ENCODE measurements at regions not wholly inside any gene's neighbourhood (a gene's known extent, or its start where the extent isn't known, plus 50 kb on each side); places are given as distances from the start of the nearest gene placed in this dataset.
"Not testable (repeated sequence)": the region's sequence is repeated elsewhere in the genome, so short reads cannot be mapped to it uniquely, and the experiment has no call there.

DNA sequence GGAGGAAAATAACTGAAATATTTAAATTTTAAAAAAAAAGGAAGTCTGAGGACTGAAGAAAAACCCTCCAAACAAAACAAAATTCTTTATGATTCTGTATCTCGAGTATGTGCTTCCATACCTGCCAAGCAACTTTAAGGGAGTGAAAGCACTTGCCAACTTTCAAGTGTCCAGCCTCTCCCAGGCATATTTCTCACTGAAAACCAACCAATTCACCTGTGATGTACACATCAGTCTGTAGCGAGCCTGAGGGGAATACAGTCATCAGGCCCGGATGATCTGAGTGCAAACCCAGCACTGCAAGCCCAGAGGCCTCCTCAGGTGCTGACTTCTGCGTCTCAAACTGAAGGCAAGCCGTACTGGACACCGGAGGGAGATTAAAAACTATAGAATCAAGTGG is 164.8 kb upstream of the NT5E start:
- no peak for DNase-seq (ENCODE audit: low read depth in 2 of 2)

DNA sequence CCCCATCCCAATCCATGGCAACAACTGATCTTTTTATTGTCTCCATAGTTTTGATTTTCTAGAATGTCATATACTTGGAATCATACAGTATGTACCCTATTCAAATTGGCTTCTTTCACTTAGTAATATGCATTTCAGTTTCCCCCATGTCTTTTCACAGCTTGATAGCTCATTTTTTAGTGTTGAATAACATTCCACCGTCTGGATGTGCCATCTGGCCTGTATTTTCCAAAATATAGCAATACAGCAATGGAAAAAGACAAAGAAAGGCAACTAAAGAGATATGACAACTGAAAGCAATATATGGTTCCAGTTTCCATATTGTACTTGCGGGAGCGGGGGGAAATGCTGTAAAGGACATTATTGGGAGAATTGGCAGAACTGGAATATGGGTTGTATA is 166.4 kb upstream of the NT5E start:
- DNase-seq (ENCODE audit: low read depth in 2 of 2), result no peak

DNA sequence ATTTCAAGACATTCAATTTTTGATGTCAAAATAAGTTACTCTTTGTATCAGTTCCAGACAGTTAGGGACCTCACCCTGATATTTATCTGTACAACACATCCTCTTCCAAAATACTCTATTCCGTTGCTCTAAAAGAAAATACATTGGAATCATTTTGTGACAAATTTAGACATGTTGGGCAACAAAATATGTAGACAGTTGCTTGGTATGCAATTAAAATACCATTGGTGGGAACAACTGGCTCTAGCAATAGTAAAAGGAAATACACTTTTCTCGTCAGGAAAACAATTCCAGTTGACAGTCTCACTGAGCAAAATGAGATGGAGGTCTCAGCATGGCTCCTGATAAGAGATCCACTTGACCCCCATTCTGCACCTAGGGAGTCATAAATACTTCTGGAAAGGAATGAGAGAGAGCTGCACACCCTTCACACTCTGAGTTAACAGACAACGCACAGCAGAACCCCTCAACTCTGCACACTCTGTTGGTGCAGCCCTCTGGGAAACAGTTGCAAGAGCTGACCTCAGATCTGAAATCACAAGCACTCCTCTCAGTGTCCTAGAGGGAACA is 171.3 kb upstream of the NT5E start:
- DNase-seq (ENCODE audit: low read depth in 2 of 2), result no peak

DNA sequence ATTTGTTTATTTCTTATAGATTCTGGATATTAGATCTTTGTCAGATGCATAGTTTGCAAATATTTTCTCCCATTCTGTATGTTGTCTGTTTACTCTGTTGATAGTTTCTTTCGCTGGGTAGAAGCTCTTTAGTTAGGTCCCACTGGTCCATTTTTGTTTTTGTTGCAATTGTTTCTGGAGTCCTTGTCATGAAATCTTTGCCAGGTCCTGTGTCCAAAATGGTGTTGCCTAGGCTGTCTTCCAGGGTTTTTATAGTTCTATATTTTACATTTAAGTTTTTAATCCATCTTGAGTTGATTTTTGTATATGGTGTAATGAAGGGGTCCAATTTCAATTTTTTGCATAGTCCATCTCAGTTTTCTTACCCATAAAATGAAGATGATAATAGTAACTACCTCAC is 173.9 kb upstream of the NT5E start:
- DNase-seq (ENCODE audit: low read depth in 2 of 2), result not testable (repeated sequence)

DNA sequence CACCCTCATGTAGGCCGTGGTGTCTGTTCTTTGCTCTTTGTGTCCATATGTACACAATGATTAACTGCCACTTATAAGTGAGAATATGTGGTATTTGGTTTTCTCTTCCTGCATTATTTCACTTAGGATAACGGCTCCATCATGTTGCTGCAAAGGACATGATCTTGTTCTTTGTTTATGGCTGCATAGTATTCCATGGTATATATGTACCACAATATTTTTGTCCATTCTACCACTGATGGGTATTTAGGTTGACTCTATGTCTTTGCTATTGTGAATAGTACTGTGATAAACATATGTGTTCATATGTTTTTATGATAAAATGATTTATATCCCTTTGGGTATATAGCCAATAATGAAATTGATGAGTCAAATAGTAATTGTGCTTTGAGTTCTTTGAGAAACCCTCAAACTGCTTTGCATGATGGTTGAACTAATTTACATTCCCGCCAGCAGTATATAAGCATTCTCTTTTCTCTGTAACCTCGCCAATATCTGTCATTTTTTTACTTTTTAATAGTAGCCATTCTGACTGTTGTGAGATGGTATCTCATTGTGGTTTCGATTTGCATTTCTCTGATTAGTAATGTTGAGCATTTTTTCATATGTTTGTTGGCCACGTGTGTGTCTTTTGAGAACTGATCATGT is 174.4 kb upstream of the NT5E start:
- no peak for DNase-seq (ENCODE audit: low read depth in 2 of 2)

GRCh38 chr6:85273870-85274269 is 176.0 kb upstream of the NT5E start:
- no peak for DNase-seq (ENCODE audit: low read depth in 2 of 2)

DNA sequence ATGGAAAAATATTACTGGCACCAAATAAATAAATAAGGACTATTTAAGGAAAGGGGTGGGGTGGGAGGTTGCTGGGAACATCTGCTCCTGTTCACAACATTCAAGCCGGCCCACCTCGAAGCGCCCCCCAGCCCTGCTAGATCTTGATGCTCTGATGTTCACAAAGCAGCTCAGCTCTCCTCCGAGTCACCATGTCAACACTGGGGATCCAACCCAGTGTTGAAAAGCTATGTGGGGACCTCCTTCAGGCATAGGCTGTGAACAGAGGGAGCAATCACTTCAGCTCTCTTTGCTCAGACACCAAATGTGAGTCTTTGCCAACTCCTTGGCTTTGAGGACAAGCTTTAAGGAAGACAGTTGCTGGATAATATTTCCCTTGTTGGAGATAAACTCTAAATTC is 176.8 kb upstream of the NT5E start:
- DNase-seq (ENCODE audit: low read depth in 2 of 2), result no peak

- DNase-seq (ENCODE audit: low read depth in 2 of 2), result no peak
Observed at GRCh38 chr6:85272592-85272991, 177.3 kb upstream of the NT5E start.

DNA sequence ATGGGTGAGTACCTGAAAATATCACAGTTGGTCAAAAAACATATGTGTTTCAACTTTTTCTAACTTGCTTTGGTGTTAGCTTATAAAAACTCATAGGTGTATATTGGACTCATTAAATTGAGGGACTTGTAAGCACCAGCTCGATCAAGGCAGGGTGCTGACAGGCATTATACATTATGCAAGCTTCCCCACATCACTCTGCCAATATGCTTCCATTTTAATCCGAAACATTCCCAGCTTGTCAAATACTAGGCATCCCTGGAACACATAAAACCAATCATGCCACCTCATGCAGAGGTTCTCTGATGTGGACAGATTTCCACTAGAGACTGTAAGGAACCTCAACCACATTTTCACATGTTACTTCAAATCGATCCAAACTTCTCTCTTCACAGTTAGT is 187.3 kb upstream of the NT5E start:
- no peak for DNase-seq (ENCODE audit: low read depth in 2 of 2)

DNA sequence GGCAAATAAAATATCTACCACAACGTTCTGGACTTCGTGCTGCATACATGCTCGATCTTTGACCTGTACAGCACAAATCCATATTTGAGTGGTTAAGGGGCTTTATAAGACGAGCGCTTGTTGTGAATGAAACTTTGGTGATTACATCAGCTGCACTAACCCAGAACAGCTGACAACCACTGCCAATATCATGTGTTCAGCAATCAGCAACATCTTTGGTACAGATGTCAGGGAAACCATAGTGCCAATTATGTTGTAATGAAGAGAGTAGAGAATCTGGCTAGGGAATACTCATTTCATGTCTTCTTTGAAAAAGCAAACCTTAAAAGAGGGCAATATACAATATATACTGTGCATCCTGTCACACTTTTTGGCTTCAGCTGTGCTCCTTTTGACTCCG is 188.6 kb upstream of the NT5E start:
- no peak for DNase-seq (ENCODE audit: low read depth in 2 of 2)

- DNase-seq (ENCODE audit: low read depth in 2 of 2), result no peak
Observed at GRCh38 chr6:85255661-85256060, 194.2 kb upstream of the NT5E start.

DNA sequence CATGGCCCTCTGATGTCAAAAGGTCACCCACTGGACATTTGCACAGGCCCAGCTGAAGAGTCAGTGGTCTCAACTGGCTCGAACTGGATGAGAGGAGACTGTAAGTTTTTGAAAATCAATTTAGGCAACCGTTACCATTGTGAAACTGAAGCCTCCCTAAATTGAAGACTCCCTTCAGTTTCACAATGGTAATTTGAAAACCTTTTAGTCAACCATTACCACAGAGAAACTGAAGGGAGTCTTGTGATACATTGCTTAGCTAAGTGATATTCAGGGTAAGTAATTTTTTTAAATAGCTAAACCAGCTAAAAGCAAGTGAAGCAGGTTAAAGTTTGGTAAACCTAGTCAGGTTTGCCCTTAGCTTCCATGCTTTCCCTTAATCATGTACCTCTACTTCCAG is 197.3 kb upstream of the NT5E start:
- DNase-seq (ENCODE audit: low read depth in 2 of 2), result no peak

DNA sequence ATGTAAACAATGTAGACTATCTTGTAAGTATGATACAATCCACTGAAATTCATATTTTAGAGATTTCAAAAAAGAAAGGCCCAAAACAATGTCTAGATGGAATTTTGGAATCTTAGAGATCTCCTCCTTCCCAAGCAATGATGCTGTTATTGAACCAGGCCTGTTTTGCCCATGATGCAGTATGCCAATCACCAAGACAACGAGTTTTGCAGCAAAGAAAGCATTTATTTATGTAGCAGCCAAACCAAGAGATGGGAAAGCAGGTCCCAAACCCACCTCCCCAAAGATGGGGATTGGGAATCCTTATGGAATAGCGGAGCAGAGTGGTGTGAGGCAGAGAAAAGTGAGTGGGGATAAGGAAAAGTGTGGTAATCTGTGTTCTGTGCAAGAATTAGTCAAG is 197.8 kb upstream of the NT5E start:
- DNase-seq (ENCODE audit: low read depth in 2 of 2), result no peak

DNA sequence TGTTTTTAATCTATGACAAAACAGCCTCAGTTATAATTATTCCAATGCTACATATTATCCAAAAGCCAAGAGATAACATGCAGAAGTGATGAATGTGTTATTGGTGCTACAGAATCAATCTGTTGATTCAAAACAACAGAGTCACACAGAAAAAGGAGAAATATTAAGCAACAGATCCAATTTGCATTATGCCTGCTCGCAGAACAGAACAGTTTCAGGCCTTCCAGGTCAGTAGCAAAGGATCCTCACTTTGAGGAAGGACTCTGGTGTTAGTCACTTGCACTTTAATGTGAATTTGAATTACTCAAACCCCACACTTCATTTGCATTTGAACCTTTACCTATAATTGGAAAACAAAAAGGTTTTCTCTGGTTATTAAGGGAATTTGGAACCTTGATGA is 198.6 kb upstream of the NT5E start:
- DNase-seq (ENCODE audit: low read depth in 2 of 2), result no peak

DNA sequence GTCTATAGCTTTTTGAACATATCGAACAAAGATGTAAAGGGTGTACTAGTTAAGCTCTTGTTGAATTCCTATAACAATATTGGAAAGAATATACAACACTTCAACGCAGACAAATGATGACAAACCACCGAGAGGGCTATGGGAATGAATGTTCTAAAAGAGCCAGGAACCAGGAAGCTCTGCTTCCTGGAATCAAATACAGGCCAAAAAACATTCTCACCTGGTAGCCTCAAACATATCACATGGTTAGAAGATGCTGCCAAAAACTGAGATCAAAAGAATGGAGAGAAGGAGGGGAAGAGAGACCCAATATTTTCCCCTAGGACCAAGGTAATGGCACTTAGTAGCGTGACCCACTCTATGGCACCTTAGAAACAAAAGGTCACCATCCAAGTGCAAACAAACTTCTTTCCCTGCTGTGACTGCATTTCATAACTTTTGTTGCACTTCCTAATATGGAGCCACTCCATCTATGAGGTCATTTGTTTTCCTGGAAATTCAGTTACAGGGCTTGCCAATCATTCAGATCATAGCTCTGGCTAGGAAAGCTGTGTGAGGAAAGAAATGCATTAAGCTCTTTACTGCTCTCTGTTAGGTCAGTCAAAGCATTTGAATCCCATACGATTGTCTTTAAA is 199.2 kb upstream of the NT5E start:
- no peak for DNase-seq (ENCODE audit: low read depth in 2 of 2)

- no peak for DNase-seq (ENCODE audit: low read depth in 2 of 2)
Observed at GRCh38 chr6:85245004-85245403, 204.9 kb upstream of the NT5E start.

- no peak for DNase-seq (ENCODE audit: low read depth in 2 of 2)
Observed at GRCh38 chr6:85241498-85242052, 208.3 kb upstream of the NT5E start.

- DNase-seq (ENCODE audit: low read depth in 2 of 2), result no peak
Observed at GRCh38 chr6:85240787-85241385, 209.0 kb upstream of the NT5E start.

GRCh38 chr6:85237478-85237877 is 212.4 kb upstream of the NT5E start:
- no peak for DNase-seq (ENCODE audit: low read depth in 2 of 2)

DNA sequence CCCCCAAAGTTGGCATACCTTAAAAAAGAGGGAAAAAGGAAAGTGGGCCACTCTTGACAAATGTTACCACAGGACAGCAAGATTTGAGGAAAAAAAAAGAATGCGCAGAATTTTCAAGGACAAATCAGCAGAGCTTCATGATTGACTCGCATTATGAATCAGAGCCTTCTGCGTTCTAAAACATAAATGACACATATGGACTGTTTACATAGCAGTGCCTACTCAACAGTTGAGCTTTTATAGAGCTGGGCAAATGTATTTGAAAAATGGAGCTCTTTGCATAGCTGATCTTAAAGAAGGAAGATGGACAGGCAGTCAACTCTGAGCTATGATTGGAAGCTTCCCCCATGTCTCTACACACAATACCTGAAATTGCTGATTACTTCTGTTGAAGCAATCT is 213.2 kb upstream of the NT5E start:
- no peak for DNase-seq (ENCODE audit: low read depth in 2 of 2)

DNA sequence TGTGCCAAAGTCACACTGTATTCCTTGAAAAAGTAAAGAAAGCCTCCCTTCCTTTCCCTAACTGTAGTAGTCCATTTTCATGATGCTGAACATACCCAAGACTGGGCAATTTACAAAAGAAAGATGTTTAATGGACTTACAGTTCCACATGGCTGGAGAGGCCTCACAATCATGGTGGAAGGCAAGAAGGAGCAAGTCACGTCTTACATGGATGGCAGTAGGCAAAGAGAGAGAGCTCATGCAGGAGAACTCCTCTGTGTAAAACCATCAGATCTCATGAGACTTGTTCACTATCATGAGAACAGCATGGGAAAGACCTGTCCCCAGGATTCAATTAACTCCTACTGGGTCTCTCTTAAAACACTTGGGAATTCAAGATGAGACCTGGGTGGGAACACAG is 222.5 kb upstream of the NT5E start:
- not testable (repeated sequence) for DNase-seq (ENCODE audit: low read depth in 2 of 2)

GRCh38 chr6:85212794-85213193 is 237.1 kb upstream of the NT5E start:
- DNase-seq (ENCODE audit: low read depth in 2 of 2), result not testable (repeated sequence)

DNA sequence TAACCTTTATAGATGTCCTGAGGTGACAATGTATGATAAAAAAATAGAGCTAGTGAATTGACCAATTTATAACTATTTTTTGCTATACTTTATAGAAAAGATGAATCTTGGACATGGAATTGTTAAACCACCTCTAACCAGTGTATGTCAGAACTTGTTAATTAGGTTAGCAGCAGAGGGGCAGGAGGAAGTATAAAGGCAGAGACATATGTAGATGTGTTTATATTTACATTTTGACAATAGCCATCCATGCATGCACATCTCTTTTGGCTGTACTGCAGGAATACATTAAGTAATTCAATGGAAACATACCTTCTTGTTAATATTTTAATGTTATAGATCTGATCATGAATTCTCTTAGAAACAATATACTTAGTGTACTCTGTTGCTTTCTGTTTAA is 254.6 kb upstream of the NT5E start:
- no peak for DNase-seq (ENCODE audit: low read depth in 2 of 2)

All from stimulated activated CD4-positive, alpha-beta T cell treated with anti-CD3 and anti-CD28 coated beads, Interleukin-1b, Interleukin-23, amount 100 ng/mL, for 4 hours (primary cell).